Astrocyte (in vitro differentiated cells and primary cell): ENCODE measurements at regions not wholly inside any gene's neighbourhood (a gene's known extent, or its start where the extent isn't known, plus 50 kb on each side); places are given as distances from the start of the nearest gene placed in this dataset.

Experiments
- DNase-seq: peaks from one replicate; pipeline ENCODE4 v3.0.0-alpha.2; 2010; ENCODE audit warnings: low read depth
- FAIRE-seq: peaks from 2 replicates; lab custom pipeline; 2011; peaks lifted over from hg19 to GRCh38; lab: Jason Lieb, UNC
- H2AFZ ChIP-seq: 2 replicates; pipeline ENCODE4 v1.6.0; 2012; ENCODE audit warnings: low read depth, low read length, inconsistent platforms
- H3K27ac ChIP-seq: 2 replicates; pipeline ENCODE4 v1.5.1; 2011; ENCODE audit warnings: low read depth, low read length, inconsistent platforms
- H3K27me3 ChIP-seq: 2 replicates; pipeline ENCODE4 v1.6.0; 2011; ENCODE audit warnings: low read length, inconsistent platforms; ENCODE audit not compliant: insufficient read depth
- H3K36me3 ChIP-seq: 2 replicates; pipeline ENCODE4 v1.5.1; 2011; ENCODE audit warnings: low read length, inconsistent platforms; ENCODE audit not compliant: insufficient read depth
- H3K4me1 ChIP-seq: 2 replicates; pipeline ENCODE4 v1.5.1; 2011; ENCODE audit warnings: low read length, inconsistent platforms; ENCODE audit not compliant: insufficient read depth
- H3K4me2 ChIP-seq: 2 replicates; pipeline ENCODE4 v1.6.0; 2012; ENCODE audit warnings: low read length, inconsistent platforms
- H3K4me3 ChIP-seq: 2 replicates; pipeline ENCODE4 v1.5.1; 2011; ENCODE audit warnings: low read depth, mild to moderate bottlenecking, low read length, inconsistent platforms; ENCODE audit not compliant: insufficient read depth
- H3K79me2 ChIP-seq: 2 replicates; pipeline ENCODE4 v1.6.0; 2012; ENCODE audit warnings: mild to moderate bottlenecking, low read length, inconsistent platforms; ENCODE audit not compliant: insufficient read depth
- H3K9ac ChIP-seq: 2 replicates; pipeline ENCODE4 v1.6.0; 2012; ENCODE audit warnings: mild to moderate bottlenecking, low read length, inconsistent platforms
- H3K9me3 ChIP-seq: 2 replicates; pipeline ENCODE4 v1.5.1; 2012; ENCODE audit warnings: low read depth, mild to moderate bottlenecking, low read length, inconsistent platforms; ENCODE audit not compliant: insufficient read depth
- H4K20me1 ChIP-seq: 2 replicates; pipeline ENCODE4 v1.6.0; 2012; ENCODE audit warnings: low read length, inconsistent platforms; ENCODE audit not compliant: insufficient read depth
- H3K27ac Mint-ChIP-seq: one replicate; pipeline ENCODE4 v1.8.0; 2021; ENCODE audit warnings: mild to moderate bottlenecking, mixed read lengths; ENCODE audit not compliant: unreplicated experiment
- H3K27me3 Mint-ChIP-seq: one replicate; pipeline ENCODE4 v1.8.0; 2021; ENCODE audit warnings: low read depth, mixed read lengths; ENCODE audit not compliant: unreplicated experiment
- H3K36me3 Mint-ChIP-seq: one replicate; pipeline ENCODE4 v1.8.0; 2021; ENCODE audit warnings: low read depth, mixed read lengths; ENCODE audit not compliant: unreplicated experiment
- H3K4me1 Mint-ChIP-seq: one replicate; pipeline ENCODE4 v1.8.0; 2021; ENCODE audit warnings: low read depth, mixed read lengths; ENCODE audit not compliant: unreplicated experiment
- H3K4me3 Mint-ChIP-seq: one replicate; pipeline ENCODE4 v1.8.0; 2021; ENCODE audit warnings: mild to moderate bottlenecking, moderate library complexity, mixed read lengths; ENCODE audit not compliant: unreplicated experiment
- H3K9me3 Mint-ChIP-seq: one replicate; pipeline ENCODE4 v1.8.0; 2021; ENCODE audit warnings: mild to moderate bottlenecking, mixed read lengths; ENCODE audit not compliant: unreplicated experiment
- EZH2 ChIP-seq: IDR thresholded peaks from 2 replicates; pipeline ENCODE4 v1.6.1; 2012; ENCODE audit warnings: mild to moderate bottlenecking, low read length, inconsistent platforms; ENCODE audit not compliant: insufficient read depth
- TF ChIP-seq, protein P1 (sequence below): IDR thresholded peaks from 2 replicates; pipeline ENCODE4 v1.5.1; 2011; ENCODE audit warnings: low read depth, mild to moderate bottlenecking, inconsistent platforms, low read length, moderate library complexity; ENCODE audit not compliant: insufficient read depth

DNA sequence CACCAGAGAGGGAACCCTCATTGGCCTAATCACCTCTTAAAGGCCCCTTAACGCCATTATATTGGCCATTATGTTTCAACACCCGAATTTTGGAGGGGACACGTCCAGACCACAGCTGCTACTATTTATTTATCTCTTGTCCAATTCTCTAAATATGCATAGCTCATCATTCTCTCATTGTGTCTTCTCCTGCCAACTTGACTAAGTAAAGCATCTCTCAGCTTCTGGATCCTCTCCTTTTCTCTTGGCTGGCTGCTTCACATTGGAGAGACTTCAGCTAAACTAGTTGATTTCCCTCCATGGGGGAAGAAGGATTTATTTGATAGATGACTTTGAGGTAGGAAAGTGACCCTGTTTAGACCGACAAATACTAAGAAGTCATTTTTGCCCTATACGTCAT is 120.4 kb upstream of the KRR1 start:
- no peaks in the 10 kb centered on the region for H3K79me2 ChIP-seq
- peaks cover 21% of the 10 kb centered on the region for H3K4me1 ChIP-seq
- DNase-seq, result no peak
- Mint-ChIP-seq H3K4me1 (peaks cover 33% of the 10 kb centered on the region), H3K9me3 (peaks cover 2% of the 10 kb centered on the region), H3K4me3 (no peak overlapping the region), H3K27me3 (no peaks in the 10 kb centered on the region), H3K27ac (no peak overlapping the region), H3K36me3 (no peaks in the 10 kb centered on the region)
- no peak overlapping the region for H3K27ac ChIP-seq
- no peak for TF ChIP-seq EZH2
- TF ChIP-seq, protein P1, sequence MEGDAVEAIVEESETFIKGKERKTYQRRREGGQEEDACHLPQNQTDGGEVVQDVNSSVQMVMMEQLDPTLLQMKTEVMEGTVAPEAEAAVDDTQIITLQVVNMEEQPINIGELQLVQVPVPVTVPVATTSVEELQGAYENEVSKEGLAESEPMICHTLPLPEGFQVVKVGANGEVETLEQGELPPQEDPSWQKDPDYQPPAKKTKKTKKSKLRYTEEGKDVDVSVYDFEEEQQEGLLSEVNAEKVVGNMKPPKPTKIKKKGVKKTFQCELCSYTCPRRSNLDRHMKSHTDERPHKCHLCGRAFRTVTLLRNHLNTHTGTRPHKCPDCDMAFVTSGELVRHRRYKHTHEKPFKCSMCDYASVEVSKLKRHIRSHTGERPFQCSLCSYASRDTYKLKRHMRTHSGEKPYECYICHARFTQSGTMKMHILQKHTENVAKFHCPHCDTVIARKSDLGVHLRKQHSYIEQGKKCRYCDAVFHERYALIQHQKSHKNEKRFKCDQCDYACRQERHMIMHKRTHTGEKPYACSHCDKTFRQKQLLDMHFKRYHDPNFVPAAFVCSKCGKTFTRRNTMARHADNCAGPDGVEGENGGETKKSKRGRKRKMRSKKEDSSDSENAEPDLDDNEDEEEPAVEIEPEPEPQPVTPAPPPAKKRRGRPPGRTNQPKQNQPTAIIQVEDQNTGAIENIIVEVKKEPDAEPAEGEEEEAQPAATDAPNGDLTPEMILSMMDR, result no peak
- no peak overlapping the region for H2AFZ ChIP-seq
- no peak overlapping the region for H3K4me2 ChIP-seq
- H3K36me3 ChIP-seq, result no peaks in the 10 kb centered on the region
- no peak for FAIRE-seq
- H3K9me3 ChIP-seq, result no peaks in the 10 kb centered on the region
- H3K4me3 ChIP-seq, result no peak overlapping the region
- no peaks in the 10 kb centered on the region for H3K27me3 ChIP-seq
- no peaks in the 10 kb centered on the region for H4K20me1 ChIP-seq
- H3K9ac ChIP-seq, result no peak overlapping the region

DNA sequence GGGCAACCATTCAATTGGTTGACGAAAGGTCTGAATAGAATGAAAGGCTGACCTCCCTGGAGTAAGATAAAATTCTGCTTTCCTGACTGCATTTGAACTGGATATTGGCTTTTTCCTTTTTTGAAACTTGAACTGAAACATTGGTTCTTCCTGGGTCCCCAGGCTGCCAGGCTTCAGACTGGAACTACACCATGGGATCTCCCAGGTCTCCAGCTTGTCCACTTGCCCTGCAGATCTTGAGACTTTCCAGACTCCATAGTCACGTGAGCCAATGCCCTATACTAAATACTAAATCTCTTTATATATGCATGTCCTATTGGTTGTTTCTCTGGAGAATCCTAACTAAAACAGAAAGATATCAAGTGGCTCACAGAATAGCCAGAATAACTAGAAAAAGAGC is 118.7 kb upstream of the KRR1 start:
- Histone ChIP-seq H2AFZ (no peak overlapping the region), H3K27me3 (no peaks in the 10 kb centered on the region), H3K4me1 (peaks cover 8% of the 10 kb centered on the region), H3K4me3 (no peak overlapping the region), H3K9me3 (no peaks in the 10 kb centered on the region), H3K4me2 (no peak overlapping the region), H3K36me3 (no peaks in the 10 kb centered on the region), H4K20me1 (no peaks in the 10 kb centered on the region), H3K79me2 (no peaks in the 10 kb centered on the region), H3K9ac (no peak overlapping the region), H3K27ac (no peak overlapping the region)
- H3K4me1 Mint-ChIP-seq, result peaks cover 16% of the 10 kb centered on the region
- DNase-seq (no peak), FAIRE-seq (no peak)
- no peaks in the 10 kb centered on the region for H3K36me3 Mint-ChIP-seq
- no peak overlapping the region for H3K27ac Mint-ChIP-seq
- TF ChIP-seq EZH2, result no peak
- TF ChIP-seq, protein P1, result no peak
- H3K27me3 Mint-ChIP-seq, result no peaks in the 10 kb centered on the region
- peaks cover 2% of the 10 kb centered on the region for H3K9me3 Mint-ChIP-seq
- H3K4me3 Mint-ChIP-seq, result no peak overlapping the region

DNA sequence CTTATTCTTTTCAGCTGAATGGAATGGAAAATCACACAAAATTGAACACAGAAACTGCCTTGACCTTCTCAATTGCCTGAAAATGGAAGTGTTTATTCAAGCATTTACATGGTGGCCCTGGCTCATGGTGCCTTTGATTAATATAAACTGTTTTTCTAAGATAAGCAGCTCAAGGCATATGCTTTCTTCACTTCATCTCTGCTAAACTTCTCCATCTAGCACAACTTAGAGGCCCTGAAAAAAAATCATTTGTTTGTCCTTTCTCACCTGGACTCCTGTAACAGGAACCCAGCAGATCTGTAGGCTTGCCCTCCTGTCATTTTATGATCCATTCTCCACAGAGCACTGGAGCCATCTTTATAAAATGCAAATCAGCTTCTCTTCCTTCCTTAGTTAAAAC is 117.5 kb upstream of the KRR1 start:
- peaks cover 13% of the 10 kb centered on the region for H3K4me1 Mint-ChIP-seq
- Histone ChIP-seq H3K4me3 (no peak overlapping the region), H2AFZ (no peak overlapping the region), H3K27ac (no peak overlapping the region), H3K36me3 (no peaks in the 10 kb centered on the region), H3K9me3 (no peaks in the 10 kb centered on the region), H4K20me1 (no peaks in the 10 kb centered on the region), H3K9ac (no peak overlapping the region), H3K79me2 (no peaks in the 10 kb centered on the region), H3K4me1 (peaks cover 2% of the 10 kb centered on the region), H3K27me3 (no peaks in the 10 kb centered on the region), H3K4me2 (no peak overlapping the region)
- peaks cover 2% of the 10 kb centered on the region for H3K9me3 Mint-ChIP-seq
- no peak overlapping the region for H3K4me3 Mint-ChIP-seq
- H3K27ac Mint-ChIP-seq, result no peak overlapping the region
- DNase-seq, result no peak
- FAIRE-seq, result no peak
- no peak for TF ChIP-seq EZH2
- TF ChIP-seq, protein P1, result no peak
- no peaks in the 10 kb centered on the region for H3K27me3 Mint-ChIP-seq
- no peaks in the 10 kb centered on the region for H3K36me3 Mint-ChIP-seq
